HG03064 (cell line): ENCODE measurements at regions not wholly inside any gene's neighbourhood (a gene's known extent, or its start where the extent isn't known, plus 50 kb on each side); places are given as distances from the start of the nearest gene placed in this dataset.
"Not testable (repeated sequence)": the region's sequence is repeated elsewhere in the genome, so short reads cannot be mapped to it uniquely, and the experiment has no call there.

ENCODE experiments used
- ATAC-seq: cut with Tn5 transposase; IDR thresholded peaks from one replicate; pipeline ENCODE4 v1.9.1; 2021; ENCODE audit warnings: low read depth; ENCODE audit not compliant: unreplicated experiment

GRCh38 chr12:131586269-131586668 lies 124.6 kb upstream of the SFSWAP start:
- no peak for ATAC-seq

- ATAC-seq: no peak
Observed at GRCh38 chr12:131586761-131587160, 124.1 kb upstream of the SFSWAP start.

- ATAC-seq: no peak
Observed at GRCh38 chr12:131587565-131587964, 123.3 kb upstream of the SFSWAP start.

- no peak for ATAC-seq
Observed at GRCh38 chr12:131589221-131589897, 121.5 kb upstream of the SFSWAP start.

- ATAC-seq: no peak
Observed at GRCh38 chr12:131589966-131590365, 120.9 kb upstream of the SFSWAP start.

- ATAC-seq: no peak
Observed at GRCh38 chr12:131591136-131591535, 119.8 kb upstream of the SFSWAP start.

GRCh38 chr12:131591714-131592709 lies 118.9 kb upstream of the SFSWAP start:
- ATAC-seq: no peak

GRCh38 chr12:131592972-131593371 lies 117.9 kb upstream of the SFSWAP start:
- ATAC-seq: peak; percentile 97

GRCh38 chr12:131593406-131593805 lies 117.5 kb upstream of the SFSWAP start:
- ATAC-seq: no peak

GRCh38 chr12:131596115-131596514 lies 114.8 kb upstream of the SFSWAP start:
- ATAC-seq: no peak

- ATAC-seq: no peak
Observed at GRCh38 chr12:131597333-131597732, 113.6 kb upstream of the SFSWAP start.

- ATAC-seq: no peak
Observed at GRCh38 chr12:131598717-131599116, 112.2 kb upstream of the SFSWAP start.

GRCh38 chr12:131599190-131600159 lies 111.4 kb upstream of the SFSWAP start:
- no peak for ATAC-seq

- no peak for ATAC-seq
Observed at GRCh38 chr12:131600160-131600532, 110.7 kb upstream of the SFSWAP start.

- ATAC-seq: not testable (repeated sequence)
Observed at GRCh38 chr12:131601499-131601898, 109.4 kb upstream of the SFSWAP start.

- no peak for ATAC-seq
Observed at GRCh38 chr12:131603106-131603938, 107.6 kb upstream of the SFSWAP start.

- no peak for ATAC-seq
Observed at GRCh38 chr12:131603939-131604795, 106.7 kb upstream of the SFSWAP start.

GRCh38 chr12:131604859-131605258 lies 106.0 kb upstream of the SFSWAP start:
- ATAC-seq: no peak
